Fibroblast of villous mesenchyme (primary cell): ENCODE measurements at regions not wholly inside any gene's neighbourhood (a gene's known extent, or its start where the extent isn't known, plus 50 kb on each side); places are given as distances from the start of the nearest gene placed in this dataset.
A peak's percentile ranks its signal among the peaks of the same experiment; 100 is the strongest.

Experiments
- DNase-seq: peaks from one replicate; pipeline ENCODE4 v3.0.0-alpha.2; 2010; ENCODE audit warnings: low read depth
- H3K4me3 ChIP-seq: 2 replicates; pipeline ENCODE4 v1.5.1; 2011; ENCODE audit warnings: low read depth, mild to moderate bottlenecking, low read length
- TF ChIP-seq, protein P1 (sequence below): IDR thresholded peaks from 2 replicates; pipeline ENCODE4 v1.5.1; 2012; ENCODE audit warnings: low read depth, mild to moderate bottlenecking, low read length; ENCODE audit not compliant: insufficient read depth

DNA sequence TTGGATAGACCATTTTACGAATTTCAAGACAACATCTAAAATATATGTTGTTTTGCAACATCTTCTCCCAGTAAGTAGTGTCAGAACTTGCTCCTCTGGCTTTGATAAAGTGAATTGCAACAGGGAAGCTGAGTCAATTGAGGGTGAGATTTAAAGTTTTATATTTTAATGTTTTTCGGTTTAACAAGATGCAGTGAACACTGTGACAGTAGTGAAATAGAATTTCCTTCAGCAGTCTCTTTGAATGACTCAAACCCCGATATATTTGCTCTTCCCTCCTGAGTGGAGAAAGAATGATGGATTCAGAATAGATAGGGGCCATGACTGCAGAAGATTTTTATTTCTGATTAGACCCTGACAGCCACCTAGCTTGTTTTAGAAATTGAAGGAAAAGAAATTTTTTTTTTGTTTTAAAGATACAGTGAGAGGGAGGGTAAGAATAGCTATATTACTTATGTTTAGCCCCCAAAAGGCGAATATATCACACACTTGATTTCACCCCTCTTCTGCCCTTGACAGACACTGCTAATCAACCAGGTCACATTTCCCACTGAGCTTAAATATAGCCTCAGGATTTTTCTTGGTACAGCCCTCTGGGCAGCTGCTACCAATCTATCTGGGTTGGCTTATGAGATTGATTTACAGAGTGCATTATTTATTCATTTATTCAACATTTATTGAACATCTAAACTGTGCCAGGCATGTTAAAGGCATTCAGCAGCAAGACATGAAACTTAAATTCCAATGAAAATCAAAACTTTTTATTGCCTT lies 183.3 kb upstream of the ADAMTS9 start:
- DNase-seq: no peak
- TF ChIP-seq, protein P1, sequence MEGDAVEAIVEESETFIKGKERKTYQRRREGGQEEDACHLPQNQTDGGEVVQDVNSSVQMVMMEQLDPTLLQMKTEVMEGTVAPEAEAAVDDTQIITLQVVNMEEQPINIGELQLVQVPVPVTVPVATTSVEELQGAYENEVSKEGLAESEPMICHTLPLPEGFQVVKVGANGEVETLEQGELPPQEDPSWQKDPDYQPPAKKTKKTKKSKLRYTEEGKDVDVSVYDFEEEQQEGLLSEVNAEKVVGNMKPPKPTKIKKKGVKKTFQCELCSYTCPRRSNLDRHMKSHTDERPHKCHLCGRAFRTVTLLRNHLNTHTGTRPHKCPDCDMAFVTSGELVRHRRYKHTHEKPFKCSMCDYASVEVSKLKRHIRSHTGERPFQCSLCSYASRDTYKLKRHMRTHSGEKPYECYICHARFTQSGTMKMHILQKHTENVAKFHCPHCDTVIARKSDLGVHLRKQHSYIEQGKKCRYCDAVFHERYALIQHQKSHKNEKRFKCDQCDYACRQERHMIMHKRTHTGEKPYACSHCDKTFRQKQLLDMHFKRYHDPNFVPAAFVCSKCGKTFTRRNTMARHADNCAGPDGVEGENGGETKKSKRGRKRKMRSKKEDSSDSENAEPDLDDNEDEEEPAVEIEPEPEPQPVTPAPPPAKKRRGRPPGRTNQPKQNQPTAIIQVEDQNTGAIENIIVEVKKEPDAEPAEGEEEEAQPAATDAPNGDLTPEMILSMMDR: no peak
- no peak overlapping the region for H3K4me3 ChIP-seq

DNA sequence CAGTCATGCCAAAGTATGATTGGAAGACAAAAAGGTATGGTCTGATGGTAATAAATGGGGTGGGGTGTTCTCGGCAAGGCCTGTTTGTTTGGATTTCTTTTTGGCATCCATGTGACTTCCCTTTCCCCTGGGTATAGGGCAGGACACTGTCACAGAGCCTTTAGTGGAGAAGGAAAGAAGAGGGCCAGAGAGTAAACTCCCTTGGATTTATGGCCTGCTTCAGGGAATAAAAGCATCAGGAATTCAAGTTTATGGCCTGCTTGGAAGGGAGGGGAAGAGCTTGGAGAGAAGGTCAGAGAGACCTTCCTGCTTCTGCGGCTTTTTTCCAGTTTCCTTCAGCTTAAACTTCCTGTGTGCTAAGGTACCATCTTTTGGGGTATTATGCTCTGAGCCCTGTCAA lies 179.4 kb upstream of the ADAMTS9 start:
- TF ChIP-seq, protein P1: no peak
- no peak overlapping the region for H3K4me3 ChIP-seq

DNA sequence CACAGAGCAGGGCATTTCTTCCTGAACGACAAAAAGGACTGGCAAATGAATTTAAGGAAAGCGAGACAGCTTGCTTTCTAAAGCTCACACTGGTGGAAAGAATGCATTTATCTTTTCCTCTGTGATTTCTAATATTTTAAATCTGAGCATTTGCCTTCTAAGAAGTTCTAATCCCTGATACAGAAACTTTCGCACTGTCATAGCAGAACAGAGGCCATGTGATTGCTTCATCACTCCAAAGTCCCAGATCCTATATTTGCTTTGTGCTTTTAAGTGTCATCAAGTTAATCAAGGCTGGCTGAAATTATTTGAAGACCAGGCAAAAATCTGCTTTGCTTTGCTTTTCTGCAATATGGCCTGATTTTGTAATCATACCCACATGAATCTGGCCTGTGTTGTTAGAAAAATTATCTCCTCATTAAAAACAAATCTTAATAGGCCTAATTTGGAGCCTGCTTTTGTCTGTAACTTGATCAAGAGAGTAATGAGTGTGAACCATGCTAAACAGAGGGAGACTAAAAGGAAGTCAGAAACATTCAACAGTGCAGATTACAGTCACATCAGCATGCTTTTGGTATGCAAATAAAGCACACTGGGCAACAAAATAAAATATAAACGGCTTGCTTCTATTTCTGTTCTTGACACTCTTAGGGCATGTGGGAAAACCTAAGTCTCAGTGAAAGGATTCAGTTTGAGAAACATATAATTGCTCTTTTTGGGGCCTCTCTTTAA lies 178.2 kb upstream of the ADAMTS9 start:
- TF ChIP-seq, protein P1: no peak
- no peak overlapping the region for H3K4me3 ChIP-seq
- DNase-seq: peak; percentile 26

More for the DNA sequence above, 179.4 kb upstream of the ADAMTS9 start:
- DNase-seq: no peak

DNA sequence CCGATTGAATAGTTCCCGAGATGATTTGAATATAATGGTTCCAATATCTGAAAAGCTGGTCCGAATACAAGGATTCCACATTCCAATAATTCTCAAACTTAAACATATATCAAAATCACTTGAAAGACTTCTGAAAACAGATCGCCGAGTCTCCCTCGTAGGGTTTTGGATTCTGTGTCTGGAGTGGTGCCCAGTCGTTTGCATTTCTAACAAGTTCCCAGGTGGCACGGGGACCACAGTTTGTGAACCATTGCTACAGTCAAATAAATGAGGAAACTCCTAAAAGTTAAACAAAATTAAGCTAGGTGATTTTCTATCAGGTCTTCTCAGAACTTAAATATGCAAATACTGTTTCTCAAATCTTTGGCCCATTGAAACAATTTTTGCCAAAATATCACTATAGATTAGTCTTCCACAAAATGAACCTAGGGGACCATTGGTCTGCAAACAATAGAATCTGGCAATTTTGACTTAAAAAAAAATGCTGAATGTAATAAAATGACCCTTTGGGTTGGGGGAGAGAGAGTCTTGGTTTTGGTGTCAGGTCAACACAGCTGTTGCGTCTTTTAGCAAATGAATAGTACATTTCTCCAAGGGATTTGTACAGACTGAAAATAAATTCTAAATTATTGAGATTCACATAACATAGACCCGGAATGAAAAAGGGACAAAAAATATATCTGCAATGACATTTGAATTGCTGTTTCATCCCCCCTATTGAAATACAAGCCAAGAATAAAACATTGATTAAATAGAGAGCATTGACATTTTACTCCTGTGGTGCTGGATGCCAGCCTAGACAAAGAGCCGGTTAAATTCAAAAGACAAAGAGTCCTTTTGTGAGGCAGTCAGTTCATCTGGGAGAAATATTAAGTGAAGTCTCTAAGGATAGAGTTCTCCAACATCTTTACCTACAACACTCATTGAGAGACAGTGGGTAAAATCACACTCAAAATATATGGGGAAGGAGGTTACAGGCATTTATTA lies 175.7 kb upstream of the ADAMTS9 start:
- DNase-seq: no peak
- TF ChIP-seq, protein P1: no peak
- H3K4me3 ChIP-seq: no peak overlapping the region

DNA sequence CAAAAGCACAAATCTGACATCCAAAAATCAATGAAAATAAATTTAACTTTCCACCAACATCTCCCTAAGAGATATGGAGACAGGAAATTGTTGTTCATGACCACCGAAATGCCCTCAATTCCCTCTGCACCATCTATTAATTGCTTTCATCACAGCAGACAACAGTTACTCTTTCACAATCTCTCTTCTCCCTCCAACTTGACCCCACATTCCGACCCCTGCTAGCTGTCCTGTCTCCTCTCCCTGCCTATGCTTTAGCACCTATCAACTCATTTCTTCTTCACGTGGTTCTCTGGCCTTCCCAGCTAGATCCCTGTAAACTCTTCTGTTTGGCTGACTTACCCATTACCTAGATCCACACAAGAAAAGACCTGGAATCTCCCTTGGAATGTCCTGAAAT lies 173.9 kb upstream of the ADAMTS9 start:
- TF ChIP-seq, protein P1: no peak
- H3K4me3 ChIP-seq: no peak overlapping the region
- peak; percentile 64 for DNase-seq

DNA sequence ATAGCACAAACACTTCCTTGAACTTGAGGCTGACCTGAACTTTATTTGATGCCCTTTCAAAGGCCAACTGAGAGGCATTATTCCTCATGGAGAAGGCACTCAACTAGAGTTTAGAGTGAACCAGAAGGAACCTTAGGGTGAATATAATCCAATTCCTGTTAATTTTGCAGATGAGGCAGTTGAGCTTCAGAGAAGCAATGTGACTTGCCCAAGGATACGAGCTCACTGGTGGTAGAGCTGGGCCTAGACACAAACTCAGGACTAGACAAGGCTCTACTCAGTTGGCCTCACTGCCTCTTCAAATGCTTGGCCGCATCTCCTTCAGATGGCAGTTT lies 172.7 kb upstream of the ADAMTS9 start:
- DNase-seq: no peak
- TF ChIP-seq, protein P1: no peak
- no peak overlapping the region for H3K4me3 ChIP-seq
